ENCODE measurements at regions not wholly inside any gene's neighbourhood (a gene's known extent, or its start where the extent isn't known, plus 50 kb on each side); places are given as distances from the start of the nearest gene placed in this dataset.

DNA sequence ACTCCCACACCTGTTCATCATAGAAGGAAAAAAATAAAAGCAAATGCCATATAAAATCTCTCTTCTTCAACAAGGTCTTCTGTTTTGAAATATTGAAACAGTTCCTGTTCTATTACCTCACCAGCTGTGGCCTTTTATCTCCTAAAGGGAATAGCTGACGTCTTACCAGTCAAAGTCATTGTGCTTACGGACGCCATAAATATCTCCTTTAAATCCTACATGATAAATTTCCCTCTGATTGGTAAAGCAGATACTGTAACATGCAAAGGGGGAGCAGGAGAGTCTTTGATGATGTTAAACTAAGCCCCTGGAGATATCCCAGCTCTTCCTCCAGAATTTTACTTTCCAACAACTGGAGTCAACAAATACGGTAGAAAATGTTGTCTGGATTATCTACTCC is 168.4 kb downstream of the ZC3H11B start:
- H3K9me3 Mint-ChIP-seq = no peaks in the 10 kb centered on the region

DNA sequence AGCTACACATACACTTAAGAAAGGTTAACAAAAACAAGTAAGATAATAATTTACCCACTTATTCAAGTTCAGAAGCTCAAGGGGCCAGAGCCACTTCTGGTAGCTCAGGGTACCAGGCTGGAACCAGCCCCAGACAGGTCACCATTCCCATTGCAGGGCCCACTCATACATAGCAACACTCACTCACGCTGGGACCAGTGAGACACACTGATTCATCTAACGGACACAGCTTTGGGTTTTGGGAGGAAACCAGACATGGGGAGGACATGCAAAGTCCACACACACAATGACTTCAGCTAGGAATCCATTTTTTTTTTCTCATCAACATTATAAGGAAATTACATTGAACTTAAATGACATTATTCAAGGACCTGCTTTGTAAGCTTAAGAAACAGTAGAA is 169.1 kb downstream of the ZC3H11B start:
- H3K36me3 ChIP-seq (ENCODE audit: insufficient read depth, low read length) = no peaks in the 10 kb centered on the region
- TF ChIP-seq, protein P1, sequence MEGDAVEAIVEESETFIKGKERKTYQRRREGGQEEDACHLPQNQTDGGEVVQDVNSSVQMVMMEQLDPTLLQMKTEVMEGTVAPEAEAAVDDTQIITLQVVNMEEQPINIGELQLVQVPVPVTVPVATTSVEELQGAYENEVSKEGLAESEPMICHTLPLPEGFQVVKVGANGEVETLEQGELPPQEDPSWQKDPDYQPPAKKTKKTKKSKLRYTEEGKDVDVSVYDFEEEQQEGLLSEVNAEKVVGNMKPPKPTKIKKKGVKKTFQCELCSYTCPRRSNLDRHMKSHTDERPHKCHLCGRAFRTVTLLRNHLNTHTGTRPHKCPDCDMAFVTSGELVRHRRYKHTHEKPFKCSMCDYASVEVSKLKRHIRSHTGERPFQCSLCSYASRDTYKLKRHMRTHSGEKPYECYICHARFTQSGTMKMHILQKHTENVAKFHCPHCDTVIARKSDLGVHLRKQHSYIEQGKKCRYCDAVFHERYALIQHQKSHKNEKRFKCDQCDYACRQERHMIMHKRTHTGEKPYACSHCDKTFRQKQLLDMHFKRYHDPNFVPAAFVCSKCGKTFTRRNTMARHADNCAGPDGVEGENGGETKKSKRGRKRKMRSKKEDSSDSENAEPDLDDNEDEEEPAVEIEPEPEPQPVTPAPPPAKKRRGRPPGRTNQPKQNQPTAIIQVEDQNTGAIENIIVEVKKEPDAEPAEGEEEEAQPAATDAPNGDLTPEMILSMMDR (IDR thresholded peaks at IDR 0.05) = no peak
- H3K4me3 Mint-ChIP-seq = no peak overlapping the region
- H3K4me1 Mint-ChIP-seq (ENCODE audit: low read depth) = no peaks in the 10 kb centered on the region
- H3K27me3 Mint-ChIP-seq = no peaks in the 10 kb centered on the region
- no peaks in the 10 kb centered on the region for H3K36me3 Mint-ChIP-seq (ENCODE audit: low read depth)
- intact Hi-C loops (cut with DNase I, micrococcal nuclease) = no loop called here
- ATAC-seq (ENCODE audit: poor library complexity) = no peak
- no peak for DNase-seq
- no peaks in the 10 kb centered on the region for H3K9me3 ChIP-seq (ENCODE audit: control insufficient read depth in 1 of 2, insufficient read depth in 1 of 2, low read length in 2 of 2)
- H3K4me1 ChIP-seq (ENCODE audit: insufficient read depth, low read length) = no peaks in the 10 kb centered on the region
- H3K27me3 ChIP-seq (ENCODE audit: control insufficient read depth in 1 of 2, insufficient read depth in 2 of 2, low read length in 2 of 2) = no peaks in the 10 kb centered on the region
- H3K9me3 Mint-ChIP-seq = no peaks in the 10 kb centered on the region
- no peak overlapping the region for H3K4me3 ChIP-seq (ENCODE audit: low read length)
- POLR2A ChIA-PET = no interaction called here
- H3K27ac Mint-ChIP-seq = no peak overlapping the region
- H3K27ac ChIP-seq (ENCODE audit: low read depth in 1 of 2, low read length in 2 of 2) = no peak overlapping the region
- CTCF ChIA-PET = interaction anchor here (0.6 to 1.3 kb wide), 2 partner anchors 9 to 19 kb away, joined by 3 to 4 read pairs; no protein-coding TSS in a partner anchor

More for the DNA sequence above, 168.4 kb downstream of the ZC3H11B start:
- Histone ChIP-seq H3K4me3 (ENCODE audit: low read length) (no peak overlapping the region), H3K27me3 (ENCODE audit: control insufficient read depth in 1 of 2, insufficient read depth in 2 of 2, low read length in 2 of 2) (no peaks in the 10 kb centered on the region), H3K9me3 (ENCODE audit: control insufficient read depth in 1 of 2, insufficient read depth in 1 of 2, low read length in 2 of 2) (no peaks in the 10 kb centered on the region), H3K27ac (ENCODE audit: low read depth in 1 of 2, low read length in 2 of 2) (no peak overlapping the region), H3K4me1 (ENCODE audit: insufficient read depth, low read length) (no peaks in the 10 kb centered on the region), H3K36me3 (ENCODE audit: insufficient read depth, low read length) (no peaks in the 10 kb centered on the region)
- no peaks in the 10 kb centered on the region for H3K27me3 Mint-ChIP-seq
- no peak overlapping the region for H3K27ac Mint-ChIP-seq
- no peak overlapping the region for H3K4me3 Mint-ChIP-seq
- DNase-seq (no peak), ATAC-seq (ENCODE audit: poor library complexity) (no peak)
- POLR2A ChIA-PET = no interaction called here
- CTCF ChIA-PET = interaction anchor here (1.3 kb wide), 1 partner anchor 8 kb away, joined by 4 read pairs; no protein-coding TSS in a partner anchor
- H3K36me3 Mint-ChIP-seq (ENCODE audit: low read depth) = no peaks in the 10 kb centered on the region
- no peaks in the 10 kb centered on the region for H3K4me1 Mint-ChIP-seq (ENCODE audit: low read depth)
- TF ChIP-seq, protein P1 (IDR thresholded peaks at IDR 0.05) = no peak
- intact Hi-C loops (cut with DNase I, micrococcal nuclease) = no loop called here

DNA sequence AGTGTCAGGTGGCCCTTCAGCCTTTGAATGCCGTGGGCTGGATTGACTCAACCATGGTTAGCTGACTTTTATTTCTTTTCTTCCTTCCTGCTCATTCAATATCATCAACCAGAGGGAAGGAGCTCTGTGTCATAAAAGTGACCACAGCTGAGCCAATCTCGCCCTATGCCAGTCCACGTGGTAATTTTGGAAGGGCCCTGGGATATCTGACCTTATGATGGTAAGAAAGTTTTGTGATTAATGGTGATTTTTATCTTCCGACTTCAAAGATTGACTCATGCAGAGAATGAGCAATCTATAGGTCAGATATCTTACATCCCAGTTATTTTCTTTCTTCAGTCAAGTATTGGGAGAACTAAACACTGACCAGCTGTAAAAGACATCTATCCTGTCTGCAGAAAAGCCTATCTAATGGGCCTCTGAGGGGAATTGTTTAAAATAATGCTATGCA is 170.3 kb downstream of the ZC3H11B start:
- H3K9me3 ChIP-seq (ENCODE audit: control insufficient read depth in 1 of 2, insufficient read depth in 1 of 2, low read length in 2 of 2) = no peaks in the 10 kb centered on the region
- Mint-ChIP-seq H3K27ac (no peak overlapping the region), H3K36me3 (ENCODE audit: low read depth) (no peaks in the 10 kb centered on the region), H3K27me3 (no peaks in the 10 kb centered on the region), H3K9me3 (no peaks in the 10 kb centered on the region), H3K4me1 (ENCODE audit: low read depth) (no peaks in the 10 kb centered on the region), H3K4me3 (no peak overlapping the region)
- no peaks in the 10 kb centered on the region for H3K36me3 ChIP-seq (ENCODE audit: insufficient read depth, low read length)
- POLR2A ChIA-PET = no interaction called here
- no peak for ATAC-seq (ENCODE audit: poor library complexity)
- intact Hi-C loops (cut with DNase I, micrococcal nuclease) = no loop called here
- H3K27ac ChIP-seq (ENCODE audit: low read depth in 1 of 2, low read length in 2 of 2) = no peak overlapping the region
- no peaks in the 10 kb centered on the region for H3K27me3 ChIP-seq (ENCODE audit: control insufficient read depth in 1 of 2, insufficient read depth in 2 of 2, low read length in 2 of 2)
- H3K4me1 ChIP-seq (ENCODE audit: insufficient read depth, low read length) = no peaks in the 10 kb centered on the region
- TF ChIP-seq, protein P1 (IDR thresholded peaks at IDR 0.05) = no peak
- no peak for DNase-seq
- CTCF ChIA-PET = no interaction called here
- H3K4me3 ChIP-seq (ENCODE audit: low read length) = no peak overlapping the region
